ENCODE measurements at regions not wholly inside any gene's neighbourhood (a gene's known extent, or its start where the extent isn't known, plus 50 kb on each side); places are given as distances from the start of the nearest gene placed in this dataset.
"Not testable (repeated sequence)": the region's sequence is repeated elsewhere in the genome, so short reads cannot be mapped to it uniquely, and the experiment has no call there.

- TF ChIP-seq CTCF, POLR2A (IDR thresholded peaks at IDR 0.05): not testable (repeated sequence)
Measured at GRCh38 chr4:118625097-118625496, 60.1 kb upstream of the METTL14 start.

Data from Peyer's patch (tissue), 4 donors.